ENCODE measurements at regions not wholly inside any gene's neighbourhood (a gene's known extent, or its start where the extent isn't known, plus 50 kb on each side); places are given as distances from the start of the nearest gene placed in this dataset.

- TF ChIP-seq CTCF (conservative IDR thresholded peaks at IDR 0.05; ENCODE audit: low read depth, low read length) (no peak), EZH2 (IDR thresholded peaks at IDR 0.05; ENCODE audit: borderline replicate concordance, low read depth, low read length, poor library complexity, severe bottlenecking) (no peak)
- H3K27me3 ChIP-seq (replicated peaks; ENCODE audit: insufficient read depth, low read depth, low read length, poor library complexity) = no peaks in the 10 kb centered on the region
- intact Hi-C loops (cut with micrococcal nuclease; ENCODE audit: unreplicated experiment) = no loop called here
- DNase-seq (ENCODE audit: low spot score) = peak; percentile 6
- no TSS peak for BruUV-seq (replicated peaks)
- H3K27ac ChIP-seq (ENCODE audit: low read depth, low read length, poor library complexity, severe bottlenecking) = no peak overlapping the region
- no peak overlapping the region for H3K4me3 ChIP-seq (ENCODE audit: low read depth, low read length, poor library complexity, severe bottlenecking)
- H3K4me1 ChIP-seq (ENCODE audit: insufficient read depth, low read length, poor library complexity, severe bottlenecking) = no peaks in the 10 kb centered on the region
- ChIA-PET POLR2A (ENCODE audit: low non-redundant PET) (no interaction called here), CTCF (no interaction called here)
- H3K36me3 ChIP-seq (ENCODE audit: insufficient read depth, low read length, poor library complexity, severe bottlenecking) = no peaks in the 10 kb centered on the region
- H3K9me3 ChIP-seq (ENCODE audit: low read depth, low read length, poor library complexity, severe bottlenecking) = no peaks in the 10 kb centered on the region
These were observed 875.5 kb downstream of the C4orf33 start for GRCh38 chr4:129971419-129971818.

GRCh38 chr4:129972257-129972656, 876.3 kb downstream of the C4orf33 start:
- Histone ChIP-seq H3K9me3 (ENCODE audit: low read depth, low read length, poor library complexity, severe bottlenecking) (no peaks in the 10 kb centered on the region), H3K27ac (ENCODE audit: low read depth, low read length, poor library complexity, severe bottlenecking) (no peak overlapping the region), H3K36me3 (ENCODE audit: insufficient read depth, low read length, poor library complexity, severe bottlenecking) (no peaks in the 10 kb centered on the region), H3K4me1 (ENCODE audit: insufficient read depth, low read length, poor library complexity, severe bottlenecking) (no peaks in the 10 kb centered on the region), H3K4me3 (ENCODE audit: low read depth, low read length, poor library complexity, severe bottlenecking) (no peak overlapping the region), H3K27me3 (replicated peaks; ENCODE audit: insufficient read depth, low read depth, low read length, poor library complexity) (no peaks in the 10 kb centered on the region)
- POLR2A ChIA-PET (ENCODE audit: low non-redundant PET) = no interaction called here
- TF ChIP-seq EZH2 (IDR thresholded peaks at IDR 0.05; ENCODE audit: borderline replicate concordance, low read depth, low read length, poor library complexity, severe bottlenecking) = no peak
- TF ChIP-seq CTCF (conservative IDR thresholded peaks at IDR 0.05; ENCODE audit: low read depth, low read length) = no peak
- CTCF ChIA-PET = no interaction called here
- DNase-seq (ENCODE audit: low spot score) = no peak
- BruUV-seq (replicated peaks) = no TSS peak
- intact Hi-C loops (cut with micrococcal nuclease; ENCODE audit: unreplicated experiment) = no loop called here

GRCh38 chr4:129974730-129975129, 878.8 kb downstream of the C4orf33 start:
- H3K4me1 ChIP-seq (ENCODE audit: insufficient read depth, low read length, poor library complexity, severe bottlenecking) = no peaks in the 10 kb centered on the region
- H3K4me3 ChIP-seq (ENCODE audit: low read depth, low read length, poor library complexity, severe bottlenecking) = no peak overlapping the region
- no peaks in the 10 kb centered on the region for H3K36me3 ChIP-seq (ENCODE audit: insufficient read depth, low read length, poor library complexity, severe bottlenecking)
- BruUV-seq (replicated peaks) = no TSS peak
- TF ChIP-seq CTCF (conservative IDR thresholded peaks at IDR 0.05; ENCODE audit: low read depth, low read length) (no peak), EZH2 (IDR thresholded peaks at IDR 0.05; ENCODE audit: borderline replicate concordance, low read depth, low read length, poor library complexity, severe bottlenecking) (no peak)
- H3K27me3 ChIP-seq (replicated peaks; ENCODE audit: insufficient read depth, low read depth, low read length, poor library complexity) = no peaks in the 10 kb centered on the region
- no peak overlapping the region for H3K27ac ChIP-seq (ENCODE audit: low read depth, low read length, poor library complexity, severe bottlenecking)
- POLR2A ChIA-PET (ENCODE audit: low non-redundant PET) = no interaction called here
- CTCF ChIA-PET = no interaction called here
- intact Hi-C loops (cut with micrococcal nuclease; ENCODE audit: unreplicated experiment) = no loop called here
- no peak for DNase-seq (ENCODE audit: low spot score)
- H3K9me3 ChIP-seq (ENCODE audit: low read depth, low read length, poor library complexity, severe bottlenecking) = no peaks in the 10 kb centered on the region

Measured in A673 (cell line).